ENCODE measurements at regions not wholly inside any gene's neighbourhood (a gene's known extent, or its start where the extent isn't known, plus 50 kb on each side); places are given as distances from the start of the nearest gene placed in this dataset.

GRCh38 chr17:13885550-13885949, 183.8 kb upstream of the COX10 start:
- TF ChIP-seq POLR2AphosphoS5 (IDR thresholded peaks at IDR 0.05) (no peak), CTCF (IDR thresholded peaks at IDR 0.05) (no peak), EP300 (IDR thresholded peaks at IDR 0.05) (no peak)
